Activated CD4-positive, alpha-beta T cell treated with anti-CD3 and anti-CD28 coated beads for 36 hours (primary cell): ENCODE measurements at regions not wholly inside any gene's neighbourhood (a gene's known extent, or its start where the extent isn't known, plus 50 kb on each side); places are given as distances from the start of the nearest gene placed in this dataset.
"Not testable (repeated sequence)": the region's sequence is repeated elsewhere in the genome, so short reads cannot be mapped to it uniquely, and the experiment has no call there.

ENCODE experiments used
- ATAC-seq: fragments of 200-7000 bp; cut with Tn5 transposase; one replicate; pipeline ENCODE4 v1.10.0; 2021; ENCODE audit warnings: mild to moderate bottlenecking, moderate library complexity
- CTCF ChIA-PET: fragments of 350-600 bp; sonication (Branson Sonifier 250); formaldehyde crosslinking; loops from one replicate; lab custom pipeline; 2021; ENCODE audit warnings: antibody characterized with exemption; lab: Charles Lee
- POLR2A ChIA-PET: fragments of 350-600 bp; sonication (Branson Sonifier 250); formaldehyde crosslinking; loops from one replicate; lab custom pipeline; 2021; ENCODE audit warnings: antibody characterized with exemption, inconsistent platforms; lab: Charles Lee
- DNase-seq: peaks from one replicate; pipeline ENCODE4 v3.0.0-alpha.2; 2020
- H3K27ac Mint-ChIP-seq: one replicate; pipeline ENCODE4 v1.8.0; 2021; ENCODE audit warnings: mixed read lengths
- H3K27me3 Mint-ChIP-seq: one replicate; pipeline ENCODE4 v1.8.0; 2021; ENCODE audit warnings: mixed read lengths
- H3K36me3 Mint-ChIP-seq: one replicate; pipeline ENCODE4 v1.8.0; 2021; ENCODE audit warnings: low read depth, mixed read lengths
- H3K4me1 Mint-ChIP-seq: one replicate; pipeline ENCODE4 v1.8.0; 2021; ENCODE audit warnings: mixed read lengths
- H3K4me3 Mint-ChIP-seq: one replicate; pipeline ENCODE4 v1.8.0; 2021; ENCODE audit warnings: mild to moderate bottlenecking, moderate library complexity, mixed read lengths
- H3K9me3 Mint-ChIP-seq: one replicate; pipeline ENCODE4 v1.8.0; 2021; ENCODE audit warnings: low read depth, mixed read lengths
- intact Hi-C, 2 experiments: fragments of 100-400 bp; cut with DNase I in 1 of 2; cut with micrococcal nuclease in 1 of 2; formaldehyde crosslinking; loops; one replicate each; pipeline versions ENCODE4 v1.14.2 to v1.15.1; 2022 to 2024; cut with DNase I, micrococcal nuclease

GRCh38 chr2:122319539-122320132 is 564.2 kb downstream of the TSN start:
- Mint-ChIP-seq H3K4me3 (no peak overlapping the region), H3K36me3 (no peaks in the 10 kb centered on the region), H3K4me1 (no peaks in the 10 kb centered on the region), H3K27me3 (no peaks in the 10 kb centered on the region), H3K9me3 (no peaks in the 10 kb centered on the region), H3K27ac (no peak overlapping the region)
- POLR2A ChIA-PET, result no interaction called here
- no peak for ATAC-seq
- intact Hi-C loops, result no loop called here
- no peak for DNase-seq
- CTCF ChIA-PET, result no interaction called here

DNA sequence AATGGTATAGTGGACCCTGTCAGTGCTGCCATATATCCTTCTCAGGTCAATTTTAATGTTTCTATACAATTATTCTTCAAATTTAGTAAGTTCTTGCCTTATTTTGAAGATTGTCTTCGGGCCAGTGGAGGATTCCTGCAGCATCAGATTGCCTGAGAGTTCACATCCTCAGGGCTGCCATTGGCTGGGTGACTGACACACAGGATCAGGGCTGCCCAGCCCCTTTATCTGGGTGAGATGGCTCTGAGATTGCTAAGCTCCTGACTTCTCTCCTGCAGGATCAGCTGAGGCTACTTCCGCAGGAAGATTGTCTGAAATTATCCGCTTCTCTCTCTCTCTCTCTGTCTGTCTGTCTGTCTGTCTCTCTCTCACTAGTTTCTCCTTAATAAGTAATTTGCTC is 567.4 kb downstream of the TSN start:
- Mint-ChIP-seq H3K27me3 (no peaks in the 10 kb centered on the region), H3K4me1 (no peaks in the 10 kb centered on the region), H3K27ac (no peak overlapping the region), H3K36me3 (no peaks in the 10 kb centered on the region), H3K9me3 (no peaks in the 10 kb centered on the region), H3K4me3 (no peak overlapping the region)
- ChIA-PET CTCF (no interaction called here), POLR2A (no interaction called here)
- DNase-seq (no peak), ATAC-seq (no peak)
- intact Hi-C loops, result no loop called here

DNA sequence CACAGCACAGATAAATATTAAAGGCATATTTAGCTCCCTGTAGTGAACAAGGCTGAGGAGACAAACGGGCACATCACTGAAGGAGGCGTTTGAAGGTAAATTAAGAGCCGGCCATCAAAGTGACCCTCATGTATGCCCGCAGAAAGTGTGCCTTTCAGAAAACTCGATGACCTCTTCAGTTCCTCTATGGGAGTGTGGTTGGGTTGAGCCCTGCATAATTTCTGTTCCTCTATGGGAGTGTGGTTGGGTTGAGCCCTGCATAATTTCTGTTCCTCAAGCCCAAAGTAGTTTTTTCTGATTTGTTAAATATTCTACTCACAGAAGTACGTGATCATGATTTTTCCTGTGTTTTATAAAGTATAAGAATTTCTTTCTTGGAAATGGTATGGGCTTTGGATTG is 568.5 kb downstream of the TSN start:
- H3K9me3 Mint-ChIP-seq, result no peaks in the 10 kb centered on the region
- no peak overlapping the region for H3K4me3 Mint-ChIP-seq
- DNase-seq, result no peak
- intact Hi-C loops, result no loop called here
- H3K27ac Mint-ChIP-seq, result no peak overlapping the region
- H3K36me3 Mint-ChIP-seq, result no peaks in the 10 kb centered on the region
- ChIA-PET CTCF (no interaction called here), POLR2A (no interaction called here)
- no peaks in the 10 kb centered on the region for H3K4me1 Mint-ChIP-seq
- no peaks in the 10 kb centered on the region for H3K27me3 Mint-ChIP-seq
- no peak for ATAC-seq

GRCh38 chr2:122326471-122326870 is 571.0 kb downstream of the TSN start:
- no peak for ATAC-seq
- intact Hi-C loops, result no loop called here
- Mint-ChIP-seq H3K27ac (no peak overlapping the region), H3K27me3 (no peaks in the 10 kb centered on the region), H3K4me1 (no peaks in the 10 kb centered on the region), H3K4me3 (no peak overlapping the region), H3K36me3 (no peaks in the 10 kb centered on the region), H3K9me3 (no peaks in the 10 kb centered on the region)
- ChIA-PET CTCF (no interaction called here), POLR2A (no interaction called here)
- DNase-seq, result no peak

- Mint-ChIP-seq H3K4me1 (no peaks in the 10 kb centered on the region), H3K27ac (no peak overlapping the region), H3K36me3 (no peaks in the 10 kb centered on the region), H3K27me3 (no peaks in the 10 kb centered on the region), H3K4me3 (no peak overlapping the region), H3K9me3 (no peaks in the 10 kb centered on the region)
- ChIA-PET POLR2A (no interaction called here), CTCF (no interaction called here)
- no peak for ATAC-seq
- no peak for DNase-seq
- intact Hi-C loops, result no loop called here
Observed at GRCh38 chr2:122328816-122329215, 573.4 kb downstream of the TSN start.

GRCh38 chr2:122329278-122329677 is 573.8 kb downstream of the TSN start:
- Mint-ChIP-seq H3K27ac (no peak overlapping the region), H3K36me3 (no peaks in the 10 kb centered on the region), H3K4me1 (no peaks in the 10 kb centered on the region), H3K27me3 (peaks cover 2% of the 10 kb centered on the region), H3K9me3 (no peaks in the 10 kb centered on the region), H3K4me3 (no peak overlapping the region)
- DNase-seq (no peak), ATAC-seq (no peak)
- intact Hi-C loops, result no loop called here
- ChIA-PET POLR2A (no interaction called here), CTCF (no interaction called here)

DNA sequence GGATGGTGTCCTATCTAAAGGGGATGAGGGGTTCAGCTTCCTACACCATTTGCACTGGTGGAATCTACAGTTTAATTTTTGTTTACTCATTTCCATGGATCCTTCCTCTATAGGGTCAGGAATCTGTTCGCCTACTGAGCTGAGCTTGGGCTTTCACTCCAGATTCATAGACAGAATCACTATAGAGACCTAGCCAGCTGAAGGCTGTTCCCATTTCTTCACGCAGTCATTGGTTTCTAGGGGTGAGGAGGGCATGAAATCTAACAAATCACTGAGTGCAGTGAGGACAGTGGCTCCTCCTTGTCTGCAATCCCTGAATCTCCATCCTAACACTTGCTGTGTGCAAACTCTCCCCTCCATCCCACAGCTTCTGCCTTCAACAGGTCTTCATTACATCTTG is 578.5 kb downstream of the TSN start:
- peaks cover under 1% of the 10 kb centered on the region for H3K9me3 Mint-ChIP-seq
- peaks cover 2% of the 10 kb centered on the region for H3K27me3 Mint-ChIP-seq
- H3K4me3 Mint-ChIP-seq, result no peak overlapping the region
- H3K36me3 Mint-ChIP-seq, result no peaks in the 10 kb centered on the region
- ChIA-PET CTCF (no interaction called here), POLR2A (no interaction called here)
- no peak overlapping the region for H3K27ac Mint-ChIP-seq
- DNase-seq (no peak), ATAC-seq (no peak)
- intact Hi-C loops, result no loop called here
- H3K4me1 Mint-ChIP-seq, result no peaks in the 10 kb centered on the region

DNA sequence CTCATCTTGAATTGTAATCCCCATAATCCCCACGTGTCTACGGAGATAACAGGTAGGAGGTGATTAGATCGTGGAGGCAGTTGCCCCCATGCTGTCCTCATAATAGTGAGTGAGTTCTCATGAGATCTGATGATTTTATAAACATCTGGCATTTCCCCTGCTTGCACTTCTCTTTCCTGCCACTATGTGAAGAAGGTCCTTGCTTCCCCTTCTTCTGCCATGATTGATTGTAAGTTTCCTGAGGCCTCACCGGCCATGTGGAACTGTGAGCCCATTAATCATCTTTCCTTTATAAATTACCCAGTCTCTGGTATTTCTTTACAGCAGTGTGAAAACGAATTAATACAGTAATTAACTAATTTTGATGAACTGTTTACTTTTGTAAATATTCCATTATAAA is 582.5 kb downstream of the TSN start:
- CTCF ChIA-PET, result no interaction called here
- H3K27ac Mint-ChIP-seq, result no peak overlapping the region
- POLR2A ChIA-PET, result no interaction called here

DNA sequence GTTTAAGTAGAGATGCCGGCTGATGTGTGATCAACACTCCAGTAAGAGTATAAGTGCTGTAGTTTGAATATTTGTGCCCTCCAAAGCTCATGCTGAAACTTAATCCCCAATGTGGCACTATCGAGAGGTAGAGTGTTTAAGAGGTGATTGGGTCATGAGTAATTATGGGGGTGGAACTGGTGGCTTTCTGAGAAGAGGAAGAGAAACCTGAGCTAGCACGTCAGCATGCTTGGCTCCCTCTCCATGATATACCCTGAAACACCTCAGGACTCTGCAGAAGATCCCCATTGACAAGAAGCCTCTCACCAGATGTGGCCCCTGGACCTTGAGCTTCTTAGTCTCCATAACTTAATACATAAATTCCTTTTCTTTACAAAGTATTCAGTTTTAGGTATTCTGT is 584.8 kb downstream of the TSN start:
- no peak for ATAC-seq
- POLR2A ChIA-PET, result no interaction called here
- no peak for DNase-seq
- Mint-ChIP-seq H3K4me1 (no peaks in the 10 kb centered on the region), H3K27me3 (no peaks in the 10 kb centered on the region), H3K27ac (no peak overlapping the region), H3K36me3 (no peaks in the 10 kb centered on the region), H3K9me3 (peaks cover 3% of the 10 kb centered on the region), H3K4me3 (no peak overlapping the region)
- CTCF ChIA-PET, result no interaction called here
- intact Hi-C loops, result no loop called here

More for the DNA sequence above, 582.5 kb downstream of the TSN start:
- Mint-ChIP-seq H3K4me3 (no peak overlapping the region), H3K36me3 (no peaks in the 10 kb centered on the region), H3K27me3 (peaks cover 2% of the 10 kb centered on the region), H3K4me1 (no peaks in the 10 kb centered on the region), H3K9me3 (peaks cover 3% of the 10 kb centered on the region)
- DNase-seq (no peak), ATAC-seq (no peak)
- intact Hi-C loops, result no loop called here

DNA sequence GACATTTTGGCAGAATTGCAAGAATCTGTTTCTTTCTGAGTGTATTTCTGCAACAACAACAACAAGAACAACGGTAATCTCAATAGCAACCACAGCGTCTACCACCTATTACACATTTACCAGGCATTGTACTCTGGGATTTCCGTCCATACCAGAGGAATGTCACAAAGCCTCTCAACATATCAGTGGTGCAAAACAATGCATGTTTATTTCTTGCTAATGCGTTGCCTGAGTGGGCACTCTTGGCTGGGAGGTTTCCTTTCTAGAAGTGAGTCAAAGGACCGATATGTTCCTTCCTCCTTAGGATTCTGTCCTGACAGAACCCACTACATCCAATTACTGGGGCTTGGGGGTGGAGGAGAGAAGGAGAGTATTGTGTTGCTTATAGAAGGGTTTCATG is 585.6 kb downstream of the TSN start:
- Mint-ChIP-seq H3K9me3 (peaks cover 5% of the 10 kb centered on the region), H3K27ac (no peak overlapping the region), H3K36me3 (no peaks in the 10 kb centered on the region), H3K4me1 (no peaks in the 10 kb centered on the region), H3K27me3 (no peaks in the 10 kb centered on the region), H3K4me3 (no peak overlapping the region)
- DNase-seq (no peak), ATAC-seq (no peak)
- ChIA-PET CTCF (no interaction called here), POLR2A (no interaction called here)
- intact Hi-C loops, result no loop called here

DNA sequence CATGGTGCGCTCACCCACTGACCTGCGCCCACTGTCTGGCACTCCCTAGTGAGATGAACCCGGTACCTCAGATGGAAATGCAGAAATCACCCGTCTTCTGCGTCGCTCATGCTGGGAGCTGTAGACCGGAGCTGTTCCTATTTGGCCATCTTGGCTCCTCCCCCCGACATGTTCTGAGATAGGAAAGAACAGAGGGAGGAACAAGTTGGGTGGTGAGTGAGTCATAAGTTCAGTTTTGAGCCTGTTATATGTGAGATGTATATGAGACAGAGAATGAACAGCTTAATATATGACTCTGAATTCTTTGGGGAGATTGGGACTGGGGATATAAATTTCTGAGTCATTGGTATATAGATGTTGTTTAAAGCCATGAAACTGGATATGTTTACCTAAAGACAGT is 596.7 kb downstream of the TSN start:
- H3K27me3 Mint-ChIP-seq, DNase-seq, H3K4me3 Mint-ChIP-seq: not testable (repeated sequence)

DNA sequence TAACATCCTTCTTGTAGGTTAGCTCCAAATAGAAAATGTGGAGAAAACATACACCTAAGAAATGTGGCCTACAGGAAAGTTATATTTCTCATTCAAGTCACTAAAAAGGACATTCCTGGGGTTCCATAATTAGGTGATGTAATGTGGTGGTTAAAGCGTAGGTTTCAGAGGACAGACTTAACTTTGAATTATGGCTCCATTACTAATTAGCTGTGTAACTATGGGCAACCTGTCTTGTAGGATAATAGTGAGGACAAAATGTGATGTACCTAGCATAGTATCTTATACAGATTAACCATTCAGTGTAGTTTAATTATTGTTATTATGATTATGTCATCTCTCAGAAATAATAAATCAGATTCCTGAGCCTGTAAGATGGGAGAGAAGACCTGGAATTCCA is 602.5 kb downstream of the TSN start:
- Mint-ChIP-seq H3K4me1 (no peaks in the 10 kb centered on the region), H3K9me3 (no peaks in the 10 kb centered on the region), H3K27ac (no peak overlapping the region), H3K27me3 (no peaks in the 10 kb centered on the region), H3K4me3 (no peak overlapping the region), H3K36me3 (no peaks in the 10 kb centered on the region)
- ChIA-PET POLR2A (no interaction called here), CTCF (no interaction called here)
- intact Hi-C loops, result no loop called here
- ATAC-seq (no peak), DNase-seq (no peak)

More for the DNA sequence above, 596.7 kb downstream of the TSN start:
- H3K27ac Mint-ChIP-seq, CTCF ChIA-PET, H3K4me1 Mint-ChIP-seq, H3K36me3 Mint-ChIP-seq, H3K9me3 Mint-ChIP-seq, ATAC-seq, POLR2A ChIA-PET: not testable (repeated sequence)
- intact Hi-C loops, result loop anchor here in 1 of 2 experiments (1.0 kb wide), 1 partner anchor 44 kb away; no protein-coding TSS in a partner anchor

DNA sequence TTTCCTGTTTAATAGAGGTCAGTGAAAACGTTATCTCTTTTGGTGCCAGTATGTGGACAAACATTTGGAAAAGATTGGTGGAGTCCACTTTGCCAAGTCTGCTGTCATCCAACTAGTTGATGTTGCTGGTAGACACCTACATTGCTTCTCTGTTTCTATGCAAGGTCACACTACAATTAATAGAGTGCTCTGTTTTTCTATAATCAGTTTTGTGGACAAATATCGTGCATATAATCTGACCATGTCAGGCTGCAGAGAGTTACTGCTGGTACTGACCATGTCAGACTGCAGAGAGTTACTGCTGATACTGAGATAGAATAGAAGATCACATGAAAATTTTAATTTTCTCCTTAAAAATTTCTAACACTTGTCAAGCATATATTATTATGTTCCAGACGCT is 603.3 kb downstream of the TSN start:
- H3K4me1 Mint-ChIP-seq, result no peaks in the 10 kb centered on the region
- no peak overlapping the region for H3K4me3 Mint-ChIP-seq
- H3K27ac Mint-ChIP-seq, result no peak overlapping the region
- intact Hi-C loops, result no loop called here
- H3K36me3 Mint-ChIP-seq, result no peaks in the 10 kb centered on the region
- CTCF ChIA-PET, result no interaction called here
- H3K9me3 Mint-ChIP-seq, result no peaks in the 10 kb centered on the region
- DNase-seq (no peak), ATAC-seq (no peak)
- no peaks in the 10 kb centered on the region for H3K27me3 Mint-ChIP-seq
- POLR2A ChIA-PET, result no interaction called here
